CD4-positive, CD25-positive, alpha-beta regulatory T cell (primary cell): ENCODE measurements at regions not wholly inside any gene's neighbourhood (a gene's known extent, or its start where the extent isn't known, plus 50 kb on each side); places are given as distances from the start of the nearest gene placed in this dataset.

Source experiments
- ATAC-seq, 2 donors: fragments of 150-1000 bp; cut with Tn5 transposase; one replicate each; pipeline ENCODE4 v1.10.0; 2021; ENCODE audit warnings: low read depth in 2 of 2, moderate number of reproducible peaks in 2 of 2, moderate library complexity in 1 of 2
- DNase-seq, 3 donors: peaks; one replicate each; pipeline versions ENCODE4 v3.0.0 to v3.0.0-alpha.2; 2012 to 2022; ENCODE audit warnings: mixed read lengths in 1 of 3
- H3K27ac ChIP-seq: one replicate; pipeline ENCODE4 v1.7.0; 2013; ENCODE audit warnings: mild to moderate bottlenecking, low read length; ENCODE audit not compliant: insufficient read depth, poor library complexity, severe bottlenecking
- H3K27me3 ChIP-seq: one replicate; pipeline ENCODE4 v1.7.0; 2013; ENCODE audit warnings: low read length; ENCODE audit not compliant: control insufficient read depth, insufficient read depth
- H3K36me3 ChIP-seq: one replicate; pipeline ENCODE4 v1.7.0; 2013; ENCODE audit warnings: mild to moderate bottlenecking, low read length, moderate library complexity; ENCODE audit not compliant: control insufficient read depth, insufficient read depth
- H3K4me1 ChIP-seq: 2 replicates; pipeline ENCODE4 v1.7.0; 2013; ENCODE audit warnings: mild to moderate bottlenecking, low read length; ENCODE audit not compliant: insufficient read depth, control insufficient read depth, poor library complexity, severe bottlenecking
- H3K4me3 ChIP-seq: one replicate; pipeline ENCODE4 v1.7.0; 2013; ENCODE audit warnings: low read depth, mild to moderate bottlenecking, low read length, moderate library complexity
- H3K9me3 ChIP-seq, 2 experiments: 1 replicate in 1 of 2; 2 replicates in 1 of 2; pipeline ENCODE4 v1.7.0; 2013; ENCODE audit warnings: low read length in 2 of 2, mild to moderate bottlenecking in 1 of 2, moderate library complexity in 1 of 2; ENCODE audit not compliant: control insufficient read depth in 2 of 2
- H3K27ac Mint-ChIP-seq, 3 donors: one replicate each; pipeline ENCODE4 v1.8.0; 2020 to 2022; ENCODE audit warnings: mild to moderate bottlenecking in 3 of 3, mixed read lengths in 3 of 3, moderate library complexity in 2 of 3
- H3K27me3 Mint-ChIP-seq: one replicate; pipeline ENCODE4 v1.8.0; 2022; ENCODE audit warnings: mild to moderate bottlenecking, mixed read lengths
- H3K36me3 Mint-ChIP-seq: one replicate; pipeline ENCODE4 v1.8.0; 2020; ENCODE audit warnings: mixed read lengths
- H3K4me1 Mint-ChIP-seq, 4 donors: one replicate each; pipeline ENCODE4 v1.8.0; 2020 to 2022; ENCODE audit warnings: mixed read lengths in 4 of 4, mild to moderate bottlenecking in 1 of 4
- H3K4me3 Mint-ChIP-seq, 4 donors: one replicate each; pipeline ENCODE4 v1.8.0; 2020 to 2022; ENCODE audit warnings: mild to moderate bottlenecking in 4 of 4, mixed read lengths in 4 of 4, moderate library complexity in 3 of 4
- H3K9me3 Mint-ChIP-seq, 7 donors: one replicate each; pipeline ENCODE4 v1.8.0; 2020 to 2022; ENCODE audit warnings: mixed read lengths in 7 of 7, mild to moderate bottlenecking in 3 of 7, moderate library complexity in 2 of 7

GRCh38 chr21:40947713-40948112 lies 100.8 kb upstream of the DSCAM start:
- no peaks in the 10 kb centered on the region for H3K4me1 Mint-ChIP-seq

DNA sequence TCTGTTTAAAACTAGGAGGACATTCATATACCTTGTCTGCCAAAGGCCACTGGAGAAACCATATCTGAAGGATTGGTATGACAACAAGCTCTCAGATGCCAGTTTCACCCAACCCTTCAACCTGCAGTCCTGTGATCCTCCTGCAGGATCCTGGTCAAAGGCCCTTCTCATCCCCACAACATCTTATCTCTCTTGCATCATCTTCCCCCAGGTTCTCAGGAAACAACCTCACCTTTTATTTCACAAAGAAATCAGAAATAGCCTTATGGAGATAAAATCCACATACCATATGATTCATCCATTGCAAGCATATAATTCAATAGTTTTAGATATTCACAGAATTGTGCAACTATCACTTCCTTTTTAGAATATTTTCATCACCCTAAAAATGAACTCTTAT lies 104.0 kb upstream of the DSCAM start:
- peaks cover 0 to 9% (median 1%) of the 10 kb centered on the region in 7 donors for H3K9me3 Mint-ChIP-seq
- no peaks in the 10 kb centered on the region for H3K4me1 Mint-ChIP-seq

More at GRCh38 chr21:40947713-40948112, 100.8 kb upstream of the DSCAM start:
- Histone ChIP-seq H3K27me3 (no peaks in the 10 kb centered on the region), H3K9me3 (peaks cover 0 to 3% of the 10 kb centered on the region in 2 experiments), H3K4me1 (no peaks in the 10 kb centered on the region), H3K4me3 (no peak overlapping the region), H3K27ac (no peak overlapping the region), H3K36me3 (no peaks in the 10 kb centered on the region)
- Mint-ChIP-seq H3K9me3 (peaks cover 2 to 18% (median 7%) of the 10 kb centered on the region in 7 donors), H3K27ac (no peak overlapping the region), H3K36me3 (no peaks in the 10 kb centered on the region), H3K4me3 (no peak overlapping the region), H3K27me3 (no peaks in the 10 kb centered on the region)
- DNase-seq (no peak), ATAC-seq (no peak)

GRCh38 chr21:40952551-40953323 lies 105.8 kb upstream of the DSCAM start:
- no peaks in the 10 kb centered on the region for H3K27me3 Mint-ChIP-seq
- H3K4me1 ChIP-seq, result no peaks in the 10 kb centered on the region
- DNase-seq (no peak), ATAC-seq (no peak)
- H3K4me3 Mint-ChIP-seq, result no peak overlapping the region
- H3K27ac ChIP-seq, result no peak overlapping the region
- H3K4me1 Mint-ChIP-seq, result no peaks in the 10 kb centered on the region
- H3K27me3 ChIP-seq, result no peaks in the 10 kb centered on the region
- H3K27ac Mint-ChIP-seq, result no peak overlapping the region
- H3K9me3 ChIP-seq, result peaks cover 0 to 3% of the 10 kb centered on the region in 2 experiments
- peaks cover 0 to 9% (median under 1%) of the 10 kb centered on the region in 7 donors for H3K9me3 Mint-ChIP-seq
- H3K36me3 Mint-ChIP-seq, result no peaks in the 10 kb centered on the region
- no peaks in the 10 kb centered on the region for H3K36me3 ChIP-seq
- no peak overlapping the region for H3K4me3 ChIP-seq

More for the DNA sequence above, 104.0 kb upstream of the DSCAM start:
- peaks cover 0 to 3% of the 10 kb centered on the region in 2 experiments for H3K9me3 ChIP-seq
- no peaks in the 10 kb centered on the region for H3K4me1 ChIP-seq
- no peaks in the 10 kb centered on the region for H3K27me3 Mint-ChIP-seq
- H3K36me3 Mint-ChIP-seq, result no peaks in the 10 kb centered on the region
- H3K27ac Mint-ChIP-seq, result no peak overlapping the region
- DNase-seq (no peak), ATAC-seq (no peak)
- H3K27ac ChIP-seq, result no peak overlapping the region
- H3K4me3 Mint-ChIP-seq, result no peak overlapping the region
- H3K4me3 ChIP-seq, result no peak overlapping the region
- no peaks in the 10 kb centered on the region for H3K27me3 ChIP-seq
- H3K36me3 ChIP-seq, result no peaks in the 10 kb centered on the region

DNA sequence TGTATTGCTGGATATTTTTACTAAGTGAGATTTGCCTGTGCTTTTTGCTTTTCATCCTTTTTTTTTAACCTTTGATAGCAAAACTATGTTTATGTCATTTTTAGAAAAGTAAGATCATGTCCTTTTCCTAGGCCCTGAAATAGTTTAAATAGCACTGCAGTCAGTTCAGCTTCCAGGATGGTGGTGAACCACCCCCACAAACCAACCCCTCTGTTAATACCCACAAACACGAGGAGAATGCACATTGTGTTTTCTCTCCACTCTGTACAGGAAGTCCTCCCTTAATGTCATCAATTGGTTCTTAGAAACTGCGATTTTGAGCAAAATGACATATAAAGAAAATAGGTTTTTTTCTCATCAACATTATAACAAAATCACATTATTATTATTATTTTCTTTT lies 117.7 kb upstream of the DSCAM start:
- no peak overlapping the region for H3K27ac ChIP-seq
- Mint-ChIP-seq H3K9me3 (peaks cover 0 to 3% (median 0%) of the 10 kb centered on the region in 7 donors), H3K4me3 (no peak overlapping the region), H3K27me3 (peaks cover 4% of the 10 kb centered on the region), H3K36me3 (no peaks in the 10 kb centered on the region), H3K4me1 (no peaks in the 10 kb centered on the region), H3K27ac (no peak overlapping the region)
- ATAC-seq, result no peak
- no peaks in the 10 kb centered on the region for H3K36me3 ChIP-seq
- no peak for DNase-seq
- no peaks in the 10 kb centered on the region for H3K9me3 ChIP-seq
- no peaks in the 10 kb centered on the region for H3K27me3 ChIP-seq
- no peak overlapping the region for H3K4me3 ChIP-seq
- no peaks in the 10 kb centered on the region for H3K4me1 ChIP-seq

GRCh38 chr21:40967771-40968170 lies 120.8 kb upstream of the DSCAM start:
- Mint-ChIP-seq H3K4me1 (no peaks in the 10 kb centered on the region), H3K9me3 (peaks cover 0 to 4% (median 0%) of the 10 kb centered on the region in 7 donors), H3K36me3 (no peaks in the 10 kb centered on the region), H3K27ac (no peak overlapping the region), H3K4me3 (no peak overlapping the region), H3K27me3 (peaks cover 4% of the 10 kb centered on the region)
- DNase-seq (no peak), ATAC-seq (no peak)
- Histone ChIP-seq H3K36me3 (no peaks in the 10 kb centered on the region), H3K27me3 (no peaks in the 10 kb centered on the region), H3K4me3 (no peak overlapping the region), H3K9me3 (no peaks in the 10 kb centered on the region), H3K4me1 (no peaks in the 10 kb centered on the region), H3K27ac (no peak overlapping the region)

DNA sequence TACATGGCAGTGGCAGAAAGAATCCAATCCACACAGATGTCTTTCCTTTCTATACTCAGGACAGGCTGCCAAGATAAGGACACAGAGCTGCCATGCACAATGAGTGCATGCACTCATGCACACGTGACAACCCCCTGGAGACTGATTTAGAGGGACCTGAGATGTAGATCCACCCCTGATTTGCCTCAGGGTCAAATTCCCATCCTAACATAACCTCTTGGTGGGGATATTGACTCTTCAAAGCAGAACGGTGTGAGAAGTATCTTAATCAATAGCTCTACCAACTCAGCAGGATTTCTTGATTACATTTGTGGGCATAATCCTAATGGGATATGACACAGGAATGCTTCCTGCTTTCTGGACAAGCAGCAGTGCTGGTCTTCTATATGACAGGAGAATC lies 125.2 kb upstream of the DSCAM start:
- Histone ChIP-seq H3K4me1 (no peaks in the 10 kb centered on the region), H3K4me3 (no peak overlapping the region), H3K27me3 (no peaks in the 10 kb centered on the region), H3K27ac (no peak overlapping the region), H3K36me3 (no peaks in the 10 kb centered on the region), H3K9me3 (no peaks in the 10 kb centered on the region)
- Mint-ChIP-seq H3K27me3 (peaks cover 8% of the 10 kb centered on the region), H3K4me3 (no peak overlapping the region), H3K4me1 (no peaks in the 10 kb centered on the region), H3K36me3 (no peaks in the 10 kb centered on the region), H3K27ac (no peak overlapping the region), H3K9me3 (peaks cover 0 to 7% (median 4%) of the 10 kb centered on the region in 7 donors)
- ATAC-seq (no peak), DNase-seq (no peak)

DNA sequence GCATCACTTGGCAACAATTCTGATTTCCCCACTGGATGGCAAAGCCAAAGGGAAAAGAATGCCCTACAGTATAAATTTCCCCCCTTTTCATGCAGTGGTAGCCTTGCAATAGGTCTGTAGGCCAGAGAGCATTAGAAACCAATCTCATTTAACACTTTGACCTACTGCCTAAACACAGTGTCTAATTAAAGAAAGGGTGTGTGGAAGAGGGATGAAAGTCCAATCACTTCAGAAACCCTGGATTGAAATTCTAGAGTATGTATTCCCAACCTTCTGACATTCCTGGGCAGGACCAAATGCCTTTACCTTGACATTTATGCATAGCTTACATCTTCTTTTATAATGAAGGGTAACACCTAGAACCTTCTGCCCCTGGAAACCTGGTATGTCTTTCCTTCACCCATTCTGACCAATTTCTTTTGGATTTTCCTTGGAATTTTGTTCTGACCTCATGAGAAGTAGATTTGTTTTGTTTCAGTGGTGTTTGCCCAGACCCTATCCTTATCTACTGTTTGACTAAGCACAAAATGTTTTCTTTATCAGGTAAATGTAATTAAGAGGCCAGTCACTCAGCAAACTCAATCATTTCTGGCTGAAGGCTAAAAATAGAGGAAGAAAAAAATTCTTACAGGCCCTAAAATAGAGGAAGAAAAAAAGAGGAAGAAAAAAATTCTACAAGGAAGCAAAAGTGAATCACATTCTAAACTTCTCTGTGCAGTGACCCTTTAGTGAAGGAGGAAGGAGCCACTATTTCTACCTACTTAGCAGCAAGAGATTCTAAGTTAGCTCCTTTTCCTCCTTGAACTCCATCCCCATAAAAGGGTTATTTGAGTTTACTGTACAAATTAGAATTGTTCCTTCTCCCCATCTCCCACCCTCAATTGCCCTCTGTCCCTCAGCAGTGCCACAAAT lies 129.5 kb upstream of the DSCAM start:
- no peak overlapping the region for H3K27ac ChIP-seq
- peaks cover 0 to 4% of the 10 kb centered on the region in 2 experiments for H3K9me3 ChIP-seq
- DNase-seq, result no peak
- no peaks in the 10 kb centered on the region for H3K27me3 ChIP-seq
- H3K4me3 ChIP-seq, result no peak overlapping the region
- H3K9me3 Mint-ChIP-seq, result peaks cover 0 to 12% (median 8%) of the 10 kb centered on the region in 7 donors
- ATAC-seq, result no peak
- no peaks in the 10 kb centered on the region for H3K4me1 Mint-ChIP-seq
- peaks cover 4% of the 10 kb centered on the region for H3K27me3 Mint-ChIP-seq
- H3K4me1 ChIP-seq, result no peaks in the 10 kb centered on the region
- no peak overlapping the region for H3K4me3 Mint-ChIP-seq
- H3K27ac Mint-ChIP-seq, result peak overlapping the region in 1 of 3 donors; percentile 6
- no peaks in the 10 kb centered on the region for H3K36me3 ChIP-seq
- H3K36me3 Mint-ChIP-seq, result no peaks in the 10 kb centered on the region
